DOHH2 (cell line): ENCODE measurements at regions not wholly inside any gene's neighbourhood (a gene's known extent, or its start where the extent isn't known, plus 50 kb on each side); places are given as distances from the start of the nearest gene placed in this dataset.
"Not testable (repeated sequence)": the region's sequence is repeated elsewhere in the genome, so short reads cannot be mapped to it uniquely, and the experiment has no call there.

Experiments
- CTCF ChIP-seq: fragments of 200-600 bp; sonication (generic); IDR thresholded peaks from one replicate; pipeline ENCODE4 v1.5.1; 2014; ENCODE audit warnings: antibody characterized with exemption, mild to moderate bottlenecking, low read depth, low read length; ENCODE audit not compliant: poor library complexity, severe bottlenecking
- EZH2phosphoT487 ChIP-seq: fragments of 200-600 bp; sonication (generic); IDR thresholded peaks from 2 replicates; pipeline ENCODE4 v1.6.1; 2017; ENCODE audit warnings: borderline replicate concordance, mild to moderate bottlenecking, antibody characterized with exemption, low read length, moderate library complexity, mixed read lengths

GRCh38 chr15:38119865-38120264 lies 132.8 kb upstream of the SPRED1 start:
- not testable (repeated sequence) for TF ChIP-seq CTCF, EZH2phosphoT487
